ENCODE measurements at regions not wholly inside any gene's neighbourhood (a gene's known extent, or its start where the extent isn't known, plus 50 kb on each side); places are given as distances from the start of the nearest gene placed in this dataset.

- H3K27me3 ChIP-seq (ENCODE audit: insufficient read depth, poor library complexity, severe bottlenecking), result no peaks in the 10 kb centered on the region
- TF ChIP-seq REST (IDR thresholded peaks at IDR 0.05; ENCODE audit: insufficient replicate concordance, low read depth) (no peak), GABPA (IDR thresholded peaks at IDR 0.05; ENCODE audit: low read depth) (no peak), CTCF (IDR thresholded peaks at IDR 0.05; ENCODE audit: insufficient read depth, low read length) (peak; percentile 82)
- peak overlapping the region; percentile 25 for H3K27ac ChIP-seq (replicated peaks)
- peak; percentile 56 to 73 for DNase-seq (ENCODE audit: low read depth in 1 of 2, low spot score in 1 of 2)
- peak overlapping the region; percentile 64 for H3K4me3 ChIP-seq (replicated peaks; ENCODE audit: insufficient read depth, low read length)
Observed at GRCh38 chr2:126776692-126777619, 121.0 kb downstream of the GYPC start.

GRCh38 chr2:126777620-126777978 lies 121.1 kb upstream of the TEX51 start:
- Histone ChIP-seq H3K27ac (replicated peaks) (no peak overlapping the region), H3K27me3 (ENCODE audit: insufficient read depth, poor library complexity, severe bottlenecking) (no peaks in the 10 kb centered on the region), H3K4me3 (replicated peaks; ENCODE audit: insufficient read depth, low read length) (no peak overlapping the region; the same call in 1 of the 2 replicates)
- TF ChIP-seq POLR2AphosphoS5 (IDR thresholded peaks at IDR 0.05; ENCODE audit: low read depth) (no peak), SPI1 (IDR thresholded peaks at IDR 0.05; ENCODE audit: borderline replicate concordance, low read depth) (no peak), GABPA (IDR thresholded peaks at IDR 0.05; ENCODE audit: low read depth) (no peak), CTCF (IDR thresholded peaks at IDR 0.05; ENCODE audit: insufficient read depth, low read length) (no peak), REST (IDR thresholded peaks at IDR 0.05; ENCODE audit: insufficient replicate concordance, low read depth) (no peak)
- DNase-seq (ENCODE audit: low read depth in 1 of 2, low spot score in 1 of 2), result no peak

GRCh38 chr2:126778561-126779501 lies 119.9 kb upstream of the TEX51 start:
- Histone ChIP-seq H3K27me3 (ENCODE audit: insufficient read depth, poor library complexity, severe bottlenecking) (no peaks in the 10 kb centered on the region), H3K27ac (replicated peaks) (no peak overlapping the region)
- TF ChIP-seq POLR2AphosphoS5 (IDR thresholded peaks at IDR 0.05; ENCODE audit: low read depth) (no peak), SPI1 (IDR thresholded peaks at IDR 0.05; ENCODE audit: borderline replicate concordance, low read depth) (no peak), CTCF (IDR thresholded peaks at IDR 0.05; ENCODE audit: insufficient read depth, low read length) (no peak), GABPA (IDR thresholded peaks at IDR 0.05; ENCODE audit: low read depth) (no peak), REST (IDR thresholded peaks at IDR 0.05; ENCODE audit: insufficient replicate concordance, low read depth) (no peak)

More at GRCh38 chr2:126778561-126779501, 119.9 kb upstream of the TEX51 start:
- H3K4me3 ChIP-seq (replicated peaks; ENCODE audit: insufficient read depth, low read length), result no peak overlapping the region
- DNase-seq (ENCODE audit: low read depth in 1 of 2, low spot score in 1 of 2), result no peak
